NCI-H1417 treated with DMSO at 0.1 percent for 48 hours (cell line): ENCODE measurements at regions not wholly inside any gene's neighbourhood (a gene's known extent, or its start where the extent isn't known, plus 50 kb on each side); places are given as distances from the start of the nearest gene placed in this dataset.

Experiments
- DNase-seq: peaks from one replicate; lab custom pipeline; 2025; lab: John Stamatoyannopoulos, UW

GRCh38 chr18:73639788-73640187 is 507.8 kb downstream of the FBXO15 start:
- DNase-seq, result no peak

DNA sequence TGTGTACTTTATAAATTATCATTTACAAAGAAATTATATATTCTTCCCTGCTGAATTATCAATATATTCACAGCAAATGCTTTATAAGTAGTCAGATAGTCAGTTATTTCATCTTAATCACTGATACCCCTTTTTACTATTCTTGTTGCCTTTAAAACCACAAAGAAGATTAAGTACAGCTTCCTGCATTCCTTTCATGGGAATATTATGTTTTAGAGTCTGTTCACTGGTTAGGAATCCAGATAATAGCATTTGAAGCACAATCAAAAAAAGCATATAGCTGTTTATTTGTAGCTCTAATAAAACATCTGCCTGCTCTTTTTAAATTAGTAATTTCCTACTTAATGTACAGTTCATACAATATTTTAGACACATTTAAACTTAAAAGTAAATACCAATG is 508.9 kb downstream of the FBXO15 start:
- DNase-seq, result no peak

DNA sequence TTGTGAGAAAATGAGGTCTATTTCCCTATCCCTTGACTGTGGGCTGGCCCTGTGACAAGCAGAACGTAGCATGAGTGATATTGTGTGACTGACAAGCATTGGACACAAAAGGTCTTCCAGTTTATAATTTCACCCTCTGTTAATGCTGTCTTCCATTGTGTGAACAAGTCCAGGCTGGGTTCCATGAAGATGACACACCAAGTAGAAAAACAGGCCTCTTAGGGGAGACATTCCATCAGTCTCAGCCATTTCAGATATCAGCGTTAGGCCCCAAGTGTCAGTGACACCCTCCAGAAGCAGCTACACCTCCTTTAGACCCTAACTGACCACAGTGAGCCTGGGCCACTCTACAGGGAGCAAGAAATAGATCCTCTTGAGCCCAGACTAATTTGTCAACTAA is 511.3 kb downstream of the FBXO15 start:
- DNase-seq, result no peak

DNA sequence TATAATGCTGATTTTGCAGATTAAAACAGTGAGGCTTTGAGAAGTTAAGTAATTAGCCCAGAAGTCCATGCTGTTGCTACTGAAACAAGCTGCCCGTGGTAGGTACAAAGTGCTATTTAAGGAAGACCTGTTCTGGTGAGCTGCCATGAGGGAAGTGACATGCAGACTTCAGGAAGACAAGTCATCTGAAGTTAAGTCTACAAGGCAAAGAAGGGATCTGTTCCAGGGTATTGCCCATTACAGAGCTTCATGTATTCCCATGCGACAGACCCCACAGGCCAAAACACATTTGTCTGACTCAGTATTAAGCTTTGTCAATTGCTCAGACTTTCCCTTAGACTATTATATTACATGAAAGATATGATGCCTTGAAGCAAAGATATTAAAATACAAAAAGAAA is 520.8 kb downstream of the FBXO15 start:
- DNase-seq, result no peak

GRCh38 chr18:73626221-73626620 is 521.4 kb downstream of the FBXO15 start:
- no peak for DNase-seq

GRCh38 chr18:73621091-73621490 is 526.5 kb downstream of the FBXO15 start:
- no peak for DNase-seq

DNA sequence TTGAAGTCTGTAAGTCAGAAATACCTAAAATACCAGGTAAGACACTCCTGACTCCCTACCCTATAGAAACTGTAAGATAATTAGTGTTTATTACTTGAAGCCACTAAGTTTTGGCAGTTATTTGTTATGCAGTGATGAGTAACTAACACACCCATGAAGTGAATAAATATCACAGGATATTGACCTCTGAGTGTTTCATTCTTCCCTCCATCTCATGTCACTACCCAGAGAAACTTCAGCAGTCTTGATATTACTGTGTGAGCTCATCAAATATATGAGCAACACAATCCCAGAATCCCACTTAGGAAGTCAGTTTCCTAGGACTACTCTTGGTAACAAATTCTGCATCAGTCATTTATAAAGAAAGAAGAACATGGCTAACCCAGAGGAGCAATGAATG is 529.7 kb downstream of the FBXO15 start:
- DNase-seq, result no peak

DNA sequence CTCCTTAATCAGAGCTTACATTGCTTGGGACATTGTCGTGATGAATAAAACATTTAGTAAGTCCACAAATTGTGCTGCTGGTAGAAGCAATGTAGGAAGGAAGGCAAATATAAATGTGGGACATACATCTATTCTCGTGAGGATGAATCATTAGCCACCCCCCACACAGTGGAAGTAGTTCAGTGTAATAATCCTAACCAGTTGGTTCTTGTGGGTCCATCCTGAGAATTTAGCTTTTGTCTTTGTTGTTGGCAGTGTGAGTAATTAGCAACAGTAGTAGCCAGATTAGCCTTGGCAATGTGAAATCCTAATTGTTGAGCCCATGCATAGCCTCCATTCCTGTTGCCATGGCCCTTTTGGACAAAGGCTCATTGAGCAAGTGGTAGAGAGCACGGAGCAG is 532.1 kb downstream of the FBXO15 start:
- no peak for DNase-seq

- DNase-seq, result no peak
Measured at GRCh38 chr18:73614812-73615211, 532.8 kb downstream of the FBXO15 start.

- no peak for DNase-seq
Measured at GRCh38 chr18:73613706-73614340, 533.8 kb downstream of the FBXO15 start.

DNA sequence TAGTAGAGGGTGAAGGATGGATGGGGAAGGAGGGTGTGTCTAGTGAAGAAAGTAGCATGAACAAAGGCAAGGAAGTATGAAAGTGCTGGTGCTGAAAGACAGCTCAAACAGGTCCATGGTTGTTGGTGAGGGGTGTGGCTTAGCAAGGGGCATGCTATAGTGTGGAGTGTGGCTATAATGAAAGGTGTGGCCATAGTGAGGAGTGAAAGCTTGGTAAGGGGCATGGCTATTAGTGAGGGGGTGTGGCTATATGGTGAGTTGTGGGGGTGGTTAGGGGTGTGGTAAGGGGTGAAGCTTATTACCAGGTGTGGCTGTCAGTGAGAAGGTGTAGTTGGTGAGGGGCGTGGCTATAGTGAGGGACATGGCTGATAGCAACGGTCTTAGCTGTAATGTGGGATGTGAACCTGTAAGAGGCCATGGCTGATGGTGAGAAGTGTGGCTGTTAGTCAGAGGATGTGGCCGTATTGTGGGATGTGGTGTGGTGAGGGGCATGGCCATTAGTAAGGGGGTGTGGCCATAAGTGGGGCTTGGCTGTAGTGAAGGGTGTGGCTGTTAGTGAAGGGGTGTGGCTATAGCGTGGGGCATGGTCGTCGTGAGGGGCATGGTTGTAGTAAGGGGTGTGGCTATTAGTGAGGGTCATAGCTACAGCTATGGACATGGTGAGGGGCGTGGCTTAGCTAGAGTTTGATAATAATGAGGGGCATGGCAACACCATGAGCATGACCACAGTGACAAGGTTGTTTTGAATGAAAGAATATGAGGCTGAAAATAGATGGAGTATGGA is 549.6 kb downstream of the FBXO15 start:
- no peak for DNase-seq

DNA sequence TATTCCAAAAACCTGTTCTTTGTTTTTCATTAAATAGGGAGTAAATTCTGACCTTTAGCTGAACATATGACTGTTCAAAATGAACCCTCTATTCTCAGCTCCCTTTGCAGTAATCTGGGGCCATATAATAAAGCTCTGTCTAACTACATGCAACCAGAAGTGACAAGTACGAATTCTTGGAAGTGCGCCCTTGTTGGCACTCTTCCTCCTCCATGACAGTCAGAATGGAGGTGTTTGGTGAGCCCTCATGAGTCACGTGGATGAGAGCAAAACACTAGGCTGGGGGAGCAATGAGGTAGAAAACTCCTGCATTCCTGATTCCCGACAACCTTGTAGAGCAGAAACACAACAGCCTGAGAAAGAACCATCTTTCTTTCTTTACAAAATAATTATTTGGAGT is 552.9 kb downstream of the FBXO15 start:
- DNase-seq, result no peak

GRCh38 chr18:73593207-73593606 is 554.4 kb downstream of the FBXO15 start:
- DNase-seq, result no peak

GRCh38 chr18:73590950-73591349 is 556.7 kb downstream of the FBXO15 start:
- no peak for DNase-seq

DNA sequence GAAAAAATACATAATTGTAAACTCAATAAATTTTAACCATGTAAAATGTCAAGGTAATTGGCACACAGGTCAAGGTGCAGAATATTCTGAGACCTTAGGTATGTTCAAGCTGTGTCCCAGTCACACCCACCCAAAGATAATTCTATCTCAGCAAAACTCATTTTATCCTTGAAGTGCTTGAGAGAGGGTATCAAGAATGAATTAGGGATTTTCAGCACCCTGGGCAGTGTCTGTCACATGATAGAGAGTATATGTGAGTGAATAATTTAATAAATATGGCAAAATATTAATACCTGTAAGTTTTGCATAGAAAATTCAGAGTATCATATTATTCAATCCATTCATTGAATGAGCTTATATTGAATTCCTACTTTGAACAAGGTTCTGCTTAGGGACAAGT is 567.9 kb downstream of the FBXO15 start:
- DNase-seq, result no peak

DNA sequence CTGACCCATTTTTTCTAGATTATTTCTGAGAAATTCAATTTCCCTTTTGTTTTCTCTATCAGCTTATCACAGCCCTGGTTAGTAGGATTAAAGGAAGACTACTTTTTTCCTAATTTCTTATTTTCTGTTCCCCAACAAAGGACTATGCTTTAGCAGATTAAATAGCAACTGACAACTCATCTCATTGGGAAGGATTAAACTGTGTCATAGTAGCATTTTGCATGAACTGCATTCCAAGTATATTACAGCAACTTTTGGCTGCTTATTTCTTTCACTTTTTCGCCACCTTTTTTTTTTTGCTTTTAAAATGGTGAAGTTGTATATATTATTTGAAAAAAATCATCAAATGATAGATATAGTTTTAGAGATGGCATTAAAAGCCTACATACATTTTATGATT is 570.3 kb downstream of the FBXO15 start:
- DNase-seq, result no peak

- DNase-seq, result no peak
Measured at GRCh38 chr18:73563901-73564472, 583.6 kb downstream of the FBXO15 start.

- DNase-seq, result no peak
Measured at GRCh38 chr18:73563345-73563744, 584.3 kb downstream of the FBXO15 start.

DNA sequence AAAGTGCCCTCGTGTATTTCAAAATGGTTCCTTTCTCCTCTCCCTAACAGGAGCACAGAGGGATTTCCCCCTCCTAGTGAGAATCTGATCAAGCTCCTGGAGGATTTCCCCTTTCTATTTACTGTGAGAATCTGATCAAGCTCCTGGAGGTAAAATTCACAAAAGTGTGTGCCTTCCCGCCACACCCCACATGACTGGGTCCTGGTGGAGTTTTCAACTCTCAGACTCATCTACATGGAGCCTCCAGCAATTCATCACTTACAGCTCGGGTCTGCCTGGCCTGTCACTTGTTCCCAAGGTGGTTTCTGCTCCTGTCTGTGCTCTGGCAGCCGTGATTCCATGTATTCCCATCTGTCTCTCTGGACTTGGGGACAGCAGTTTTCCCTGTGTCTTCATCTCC is 590.7 kb downstream of the FBXO15 start:
- no peak for DNase-seq

DNA sequence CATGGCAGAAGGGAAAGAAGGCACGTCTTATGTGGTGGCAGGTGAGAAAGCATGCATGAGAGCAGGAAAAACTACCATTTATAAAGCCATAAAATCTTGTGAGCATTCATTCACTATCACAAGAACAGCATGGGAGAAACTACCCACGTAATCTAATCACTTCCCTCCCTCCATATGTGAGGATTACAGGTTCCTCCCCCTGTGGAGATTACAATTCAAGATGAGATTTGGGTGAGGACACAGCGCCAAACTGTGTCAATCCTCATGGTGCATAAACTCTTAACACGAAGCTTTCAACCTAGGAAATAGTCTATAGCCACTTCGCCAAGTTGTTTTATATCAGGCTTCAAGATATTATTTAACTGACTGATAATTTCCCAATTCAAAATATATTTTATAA is 595.5 kb downstream of the FBXO15 start:
- no peak for DNase-seq

DNA sequence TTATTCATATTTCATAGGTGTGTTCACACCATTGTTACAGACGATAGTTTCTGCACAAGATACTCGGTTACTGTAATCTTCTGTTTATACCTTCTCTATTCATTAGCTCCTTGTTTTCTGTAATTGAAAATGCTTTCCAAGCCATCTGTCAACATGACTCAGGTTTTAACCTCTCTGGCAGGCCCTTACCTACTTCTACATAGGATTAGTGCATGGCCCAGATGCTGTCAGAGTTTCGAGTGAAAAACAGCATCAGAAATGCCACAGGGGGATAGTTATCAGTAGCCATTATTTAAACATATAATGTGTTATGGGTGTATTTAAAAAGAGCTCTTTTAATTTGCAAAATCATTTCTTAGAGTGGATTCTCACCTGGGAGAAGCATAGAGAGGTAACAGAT is 596.4 kb downstream of the FBXO15 start:
- DNase-seq, result no peak

- DNase-seq, result no peak
Measured at GRCh38 chr18:73549236-73549635, 598.4 kb downstream of the FBXO15 start.

- no peak for DNase-seq
Measured at GRCh38 chr18:73545472-73545871, 602.2 kb downstream of the FBXO15 start.

GRCh38 chr18:73544617-73545016 is 603.0 kb downstream of the FBXO15 start:
- no peak for DNase-seq
